NB4 (cell line): ENCODE measurements at regions not wholly inside any gene's neighbourhood (a gene's known extent, or its start where the extent isn't known, plus 50 kb on each side); places are given as distances from the start of the nearest gene placed in this dataset.

Experiments
- CTCF ChIP-seq: IDR thresholded peaks from one replicate; pipeline ENCODE4 v1.5.1; 2012; ENCODE audit warnings: low read depth, low read length
- MYC ChIP-seq: IDR thresholded peaks from 2 replicates; pipeline ENCODE4 v1.6.1; 2011; ENCODE audit warnings: low read depth, low read length
- POLR2A ChIP-seq: IDR thresholded peaks from 2 replicates; pipeline ENCODE4 v1.6.1; 2011; ENCODE audit warnings: mild to moderate bottlenecking; ENCODE audit not compliant: insufficient read length; ENCODE audit errors: extremely low read depth

- no peak for TF ChIP-seq CTCF
- TF ChIP-seq POLR2A: no peak
- TF ChIP-seq MYC: no peak
Observed at GRCh38 chr18:52222211-52222610, 117.8 kb upstream of the DCC start.
